Breast epithelium (tissue), 3 donors: ENCODE measurements at regions not wholly inside any gene's neighbourhood (a gene's known extent, or its start where the extent isn't known, plus 50 kb on each side); places are given as distances from the start of the nearest gene placed in this dataset.

ENCODE experiments used
- POLR2A ChIP-seq: fragments of 450-650 bp; IDR thresholded peaks from one replicate; pipeline ENCODE4 v1.6.1; 2016; ENCODE audit warnings: antibody characterized with exemption, mild to moderate bottlenecking, moderate library complexity
- TF ChIP-seq, protein P1 (sequence below), 3 donors: fragments of 450-650 bp; IDR thresholded peaks; one replicate each; pipeline ENCODE4 v1.5.1; 2016 to 2017; ENCODE audit warnings: antibody characterized with exemption in 3 of 3, mild to moderate bottlenecking in 3 of 3, moderate library complexity in 3 of 3

GRCh38 chr7:93015101-93015778, 102.5 kb downstream of the SAMD9 start:
- no peak for TF ChIP-seq POLR2A
- TF ChIP-seq, protein P1, sequence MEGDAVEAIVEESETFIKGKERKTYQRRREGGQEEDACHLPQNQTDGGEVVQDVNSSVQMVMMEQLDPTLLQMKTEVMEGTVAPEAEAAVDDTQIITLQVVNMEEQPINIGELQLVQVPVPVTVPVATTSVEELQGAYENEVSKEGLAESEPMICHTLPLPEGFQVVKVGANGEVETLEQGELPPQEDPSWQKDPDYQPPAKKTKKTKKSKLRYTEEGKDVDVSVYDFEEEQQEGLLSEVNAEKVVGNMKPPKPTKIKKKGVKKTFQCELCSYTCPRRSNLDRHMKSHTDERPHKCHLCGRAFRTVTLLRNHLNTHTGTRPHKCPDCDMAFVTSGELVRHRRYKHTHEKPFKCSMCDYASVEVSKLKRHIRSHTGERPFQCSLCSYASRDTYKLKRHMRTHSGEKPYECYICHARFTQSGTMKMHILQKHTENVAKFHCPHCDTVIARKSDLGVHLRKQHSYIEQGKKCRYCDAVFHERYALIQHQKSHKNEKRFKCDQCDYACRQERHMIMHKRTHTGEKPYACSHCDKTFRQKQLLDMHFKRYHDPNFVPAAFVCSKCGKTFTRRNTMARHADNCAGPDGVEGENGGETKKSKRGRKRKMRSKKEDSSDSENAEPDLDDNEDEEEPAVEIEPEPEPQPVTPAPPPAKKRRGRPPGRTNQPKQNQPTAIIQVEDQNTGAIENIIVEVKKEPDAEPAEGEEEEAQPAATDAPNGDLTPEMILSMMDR (IDR thresholded peaks at IDR 0.05): no peak
